HG02610 (cell line): ENCODE measurements at regions not wholly inside any gene's neighbourhood (a gene's known extent, or its start where the extent isn't known, plus 50 kb on each side); places are given as distances from the start of the nearest gene placed in this dataset.
"Not testable (repeated sequence)": the region's sequence is repeated elsewhere in the genome, so short reads cannot be mapped to it uniquely, and the experiment has no call there.

Source experiments
- ATAC-seq: cut with Tn5 transposase; IDR thresholded peaks from one replicate; pipeline ENCODE4 v1.9.1; 2021; ENCODE audit warnings: mild to moderate bottlenecking, moderate library complexity; ENCODE audit not compliant: unreplicated experiment

DNA sequence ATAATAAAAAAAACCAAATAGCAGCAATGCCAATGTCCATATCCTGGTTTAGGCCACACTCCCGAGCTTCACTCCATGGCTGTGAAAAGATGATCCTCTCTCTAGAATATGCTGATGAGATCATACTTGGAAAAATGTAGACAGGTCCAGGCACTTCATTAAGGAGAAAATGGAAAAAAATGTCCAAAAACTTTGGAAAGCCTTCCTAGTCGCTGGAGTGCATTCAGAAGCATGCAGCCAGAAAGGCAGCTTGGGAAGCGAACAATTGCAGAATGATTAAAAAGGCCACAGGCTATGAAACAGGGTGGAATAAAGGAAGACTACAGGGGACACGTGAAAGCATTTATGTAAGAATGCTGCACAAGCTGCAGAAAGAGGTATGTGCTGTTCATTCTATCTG lies 165.6 kb upstream of the HCCS start:
- ATAC-seq = no peak

DNA sequence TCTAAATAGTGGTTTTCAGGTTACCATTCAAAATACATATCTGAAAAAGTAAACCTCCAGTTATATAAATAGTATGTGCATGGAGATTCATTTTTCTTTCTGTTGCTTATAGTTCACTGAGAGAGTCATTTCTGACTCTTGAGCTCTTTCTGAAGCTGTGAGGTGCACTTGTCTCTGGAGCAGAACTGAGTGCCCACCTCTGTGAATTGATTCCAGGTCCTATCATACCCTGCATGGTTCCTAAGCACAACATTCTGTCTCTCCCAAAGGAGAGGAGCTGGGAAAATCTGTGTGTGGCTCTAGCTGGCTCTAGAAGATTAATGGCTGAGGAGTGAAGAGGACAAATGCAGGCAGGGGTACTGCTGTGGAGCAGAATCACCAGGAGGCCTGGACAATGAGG lies 161.6 kb upstream of the HCCS start:
- no peak for ATAC-seq

DNA sequence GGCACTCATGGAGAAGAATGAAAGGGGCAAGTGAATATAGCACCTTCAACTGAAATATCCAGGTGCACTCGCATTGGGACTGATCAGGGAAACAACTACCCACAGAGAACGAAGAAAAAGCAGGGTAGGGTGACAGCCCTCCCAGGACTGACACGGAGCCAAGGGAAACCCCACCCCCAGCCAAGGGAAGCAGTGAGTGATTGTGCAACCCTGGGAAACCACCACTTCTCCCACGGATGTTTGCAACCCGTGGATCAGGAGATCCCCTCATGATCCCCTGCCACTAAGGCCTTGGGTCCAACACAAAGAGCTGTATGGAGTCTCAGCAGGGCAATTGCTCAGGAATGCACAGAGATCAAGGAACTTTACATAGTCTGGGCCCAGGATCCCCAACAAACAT lies 158.5 kb upstream of the HCCS start:
- ATAC-seq = no peak

DNA sequence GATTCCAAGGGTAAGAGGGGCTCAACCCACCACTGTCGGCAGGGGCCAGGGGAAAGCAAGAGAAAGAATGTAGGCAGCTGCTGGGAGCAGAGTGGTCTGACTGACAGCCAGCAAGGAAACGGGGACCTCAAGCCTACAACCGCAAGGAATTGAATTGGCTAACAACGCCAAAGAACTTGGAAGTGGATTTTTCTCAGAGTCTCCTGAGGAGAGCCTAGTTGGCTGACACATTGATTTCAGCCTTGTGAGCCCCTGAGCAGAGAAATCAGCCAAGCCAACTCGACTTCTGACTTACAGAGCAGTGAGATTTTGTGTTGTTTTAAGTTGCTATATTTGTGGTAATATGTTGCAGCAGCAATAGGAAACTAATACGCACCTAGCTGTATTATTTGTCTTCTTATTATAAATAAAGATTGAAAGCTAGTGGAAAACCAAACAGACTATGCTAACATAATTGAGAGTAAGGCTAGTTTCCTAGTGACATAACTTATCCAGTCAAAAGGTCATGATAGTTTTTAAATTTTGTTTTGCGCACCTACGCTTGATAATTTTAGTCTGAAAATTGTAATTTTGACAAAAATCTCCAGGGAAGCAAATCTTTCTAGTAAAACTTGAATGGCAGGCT lies 145.8 kb upstream of the HCCS start:
- ATAC-seq = no peak

DNA sequence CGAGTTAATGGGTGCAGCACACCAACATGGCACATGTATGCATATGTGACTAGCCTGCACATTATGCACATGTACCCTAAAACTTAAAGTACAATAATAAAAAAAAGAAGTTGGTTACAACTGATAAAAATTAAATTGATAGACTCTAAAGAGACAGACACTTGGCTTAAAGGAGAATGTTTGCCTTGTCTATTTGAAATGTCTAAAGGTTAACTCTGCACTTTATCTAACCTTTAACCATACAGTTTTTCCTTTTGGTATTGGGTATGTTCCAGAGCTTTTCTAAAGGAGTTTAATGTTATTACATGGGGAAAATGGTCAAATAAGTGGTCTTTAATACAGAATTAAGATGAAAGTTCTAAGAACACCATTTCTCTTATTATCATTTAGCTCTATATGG lies 145.1 kb upstream of the HCCS start:
- ATAC-seq = no peak

DNA sequence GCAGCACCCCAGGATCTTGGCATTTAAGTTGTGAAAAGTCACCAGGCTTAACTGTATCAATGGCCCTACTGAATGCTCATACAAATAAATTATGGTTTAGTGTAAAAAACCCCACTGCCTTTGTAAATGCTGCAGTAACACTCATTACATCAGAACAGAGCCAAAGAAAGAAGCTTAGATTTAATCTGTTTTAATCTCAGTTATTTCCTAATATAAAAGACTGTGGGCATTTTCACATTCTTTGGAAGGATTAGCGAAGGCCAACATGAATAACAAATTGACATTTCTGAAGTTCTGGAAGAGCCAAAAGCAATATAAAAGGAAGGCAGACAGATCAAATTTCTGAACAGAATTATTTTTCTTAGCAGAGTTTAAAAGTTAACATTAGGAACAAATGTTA lies 140.0 kb upstream of the HCCS start:
- no peak for ATAC-seq

DNA sequence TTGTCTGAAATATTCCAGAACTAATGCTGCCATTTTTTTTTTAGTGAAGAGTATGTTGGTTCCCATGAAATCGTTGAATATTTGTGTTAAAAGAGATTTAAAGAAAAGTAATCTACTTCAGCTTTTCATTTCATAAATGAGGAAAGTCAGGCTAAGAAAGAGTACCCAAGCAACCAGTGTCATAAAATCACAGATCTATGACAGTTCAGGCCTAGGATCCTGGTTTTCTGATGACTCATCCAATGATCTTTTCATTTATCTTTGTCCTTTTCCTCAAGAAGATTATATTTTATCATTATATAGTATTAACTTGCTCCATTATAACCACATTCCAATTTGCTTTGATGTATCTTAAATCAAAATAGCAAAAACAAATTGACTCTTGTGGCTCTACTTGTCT lies 139.4 kb upstream of the HCCS start:
- no peak for ATAC-seq

DNA sequence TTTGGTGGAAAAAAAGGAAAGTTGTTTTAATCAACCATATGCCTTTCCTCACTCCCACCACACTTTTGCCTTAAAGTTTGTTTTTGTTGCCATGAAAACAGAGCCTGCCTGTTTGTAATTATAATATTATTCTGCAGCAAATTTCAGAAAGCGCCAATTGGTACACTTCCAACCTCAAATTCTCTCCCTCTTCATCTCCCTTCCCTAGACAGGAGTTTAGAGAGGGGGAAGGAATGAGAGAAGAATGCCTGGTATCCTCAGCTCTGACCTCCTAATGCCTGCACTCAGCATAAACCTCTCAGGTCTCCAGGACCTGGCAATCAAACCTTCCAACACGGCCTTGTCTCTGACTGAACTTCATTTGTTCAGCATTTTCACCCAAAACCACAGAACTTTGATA lies 138.4 kb upstream of the HCCS start:
- no peak for ATAC-seq

DNA sequence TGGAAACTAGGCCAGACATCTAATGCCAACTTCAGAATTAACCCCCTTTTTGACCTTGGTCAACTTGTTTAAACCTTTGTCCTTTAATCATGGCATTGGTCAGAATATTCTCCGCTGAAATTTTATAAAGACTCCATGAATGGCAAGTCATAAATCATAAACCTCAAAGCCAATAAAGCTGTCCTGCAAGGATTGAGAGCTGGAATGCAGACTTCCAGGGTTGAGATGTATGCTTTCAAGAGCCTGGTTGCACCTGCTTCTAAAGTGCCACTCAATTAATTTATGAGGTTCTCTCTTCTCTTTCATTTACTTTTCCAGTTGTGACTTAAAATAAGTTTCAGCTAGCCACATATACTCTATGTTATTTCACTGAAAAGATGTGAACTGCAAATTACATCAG lies 136.2 kb upstream of the HCCS start:
- ATAC-seq = no peak

DNA sequence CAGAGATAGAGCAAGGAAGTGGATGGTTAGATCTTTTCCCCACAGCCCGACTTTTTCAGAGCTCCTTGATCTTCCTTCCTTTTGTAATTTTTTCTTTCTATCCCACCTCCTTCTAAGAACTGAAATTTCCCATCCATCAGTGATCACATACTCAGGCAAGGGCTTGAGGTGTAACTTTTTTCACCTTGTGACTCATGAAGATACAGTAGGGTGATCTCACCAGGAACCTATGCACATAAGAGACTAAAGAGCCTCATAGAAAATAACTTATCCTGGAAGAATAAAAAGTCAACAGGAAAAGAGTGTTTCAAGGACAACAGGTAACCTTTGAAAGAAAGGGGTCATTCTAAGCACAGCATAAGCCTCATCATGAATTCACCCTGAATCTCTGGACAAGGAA lies 131.2 kb upstream of the HCCS start:
- ATAC-seq = no peak

DNA sequence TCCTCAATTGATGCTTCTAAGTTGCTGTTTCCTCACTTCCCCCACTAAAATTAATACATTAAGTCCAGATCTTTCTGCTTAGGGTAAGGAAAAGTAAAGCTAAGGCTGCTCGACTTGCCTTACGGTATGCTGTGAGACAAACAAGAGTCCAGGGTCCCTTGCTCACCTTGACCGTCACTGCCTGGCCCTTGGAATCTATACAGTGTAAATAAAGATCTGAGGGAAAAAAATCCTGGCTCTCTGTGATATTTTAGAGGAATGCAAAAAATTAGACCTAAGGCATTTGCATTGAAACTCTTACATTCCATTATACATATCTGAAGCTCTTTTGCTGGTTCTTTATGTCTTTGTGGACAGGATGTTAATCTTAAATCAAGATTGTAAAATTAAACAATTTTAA lies 129.6 kb upstream of the HCCS start:
- ATAC-seq = no peak

DNA sequence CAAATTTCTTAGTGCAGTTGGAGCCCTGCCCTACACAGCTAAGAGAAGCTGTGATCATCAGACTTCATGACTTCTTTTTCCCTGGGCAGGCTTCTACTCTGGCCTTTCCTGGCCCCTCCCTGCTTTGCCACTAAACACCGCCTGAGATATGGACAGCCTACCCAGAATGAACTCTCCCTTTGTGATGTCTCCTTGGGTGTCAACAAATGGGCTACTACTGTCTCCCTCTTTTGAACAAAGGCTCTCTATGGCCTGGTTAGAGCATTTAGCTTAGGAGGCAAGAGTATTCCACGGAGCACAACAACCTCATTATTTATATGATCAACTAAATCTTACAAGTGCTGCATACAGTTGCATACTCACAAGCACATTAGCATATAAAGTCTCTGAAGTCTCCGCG lies 127.6 kb upstream of the HCCS start:
- no peak for ATAC-seq

DNA sequence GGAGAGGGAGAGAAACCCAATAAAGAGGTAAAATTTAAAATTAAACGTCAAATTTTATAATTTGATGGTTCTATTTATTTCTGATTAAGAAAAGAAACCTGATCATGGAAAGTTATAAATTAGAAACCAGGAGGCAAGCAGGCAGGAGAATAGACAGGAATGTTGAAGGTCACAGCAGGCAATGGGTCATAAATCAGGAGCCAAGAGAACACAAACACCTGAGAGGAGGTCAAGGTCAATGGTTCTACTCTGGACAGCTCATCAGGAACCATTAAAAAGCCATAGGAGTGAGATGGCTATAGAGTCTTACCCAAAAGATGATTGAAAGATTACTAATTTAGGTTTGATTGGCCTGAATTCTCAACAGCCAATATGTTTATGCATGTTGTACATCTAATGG lies 126.9 kb upstream of the HCCS start:
- no peak for ATAC-seq

DNA sequence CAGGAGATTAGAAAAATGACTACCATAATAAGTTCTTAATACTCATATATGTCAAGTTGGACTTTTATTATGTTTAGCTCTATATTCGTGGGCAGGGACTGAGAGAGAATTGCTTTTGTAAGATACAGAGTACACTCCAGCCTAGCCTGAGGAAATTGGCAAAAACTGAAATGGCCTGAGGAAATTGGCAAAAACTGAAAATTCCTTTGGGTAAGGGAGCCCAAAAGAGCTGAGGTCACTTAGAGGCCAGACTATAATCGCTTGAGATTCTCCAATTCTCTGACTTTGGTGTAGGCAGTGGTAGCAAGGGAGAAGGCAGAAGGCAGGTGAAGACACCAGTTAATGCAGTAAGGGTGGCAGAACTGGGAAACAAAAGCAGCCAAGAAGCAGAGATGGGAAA lies 124.5 kb upstream of the HCCS start:
- no peak for ATAC-seq

DNA sequence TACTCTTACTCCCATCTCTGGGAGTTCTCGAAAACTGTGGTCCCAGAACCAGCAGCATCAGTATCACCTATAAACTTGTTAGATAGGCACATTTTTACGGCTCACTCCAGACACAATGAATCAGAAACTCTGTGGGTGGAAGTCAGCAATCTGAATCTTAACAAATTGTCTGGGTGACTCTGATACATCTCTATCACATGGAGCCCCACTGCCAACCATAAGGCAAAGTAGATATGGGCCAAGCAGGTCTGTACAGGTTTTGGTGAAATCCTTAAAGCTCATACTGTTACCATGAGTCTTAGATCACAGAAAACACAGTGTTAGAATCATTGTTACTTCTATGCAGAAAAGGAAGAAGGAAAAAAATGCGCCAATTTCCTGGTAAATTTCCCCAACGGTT lies 122.5 kb upstream of the HCCS start:
- no peak for ATAC-seq

DNA sequence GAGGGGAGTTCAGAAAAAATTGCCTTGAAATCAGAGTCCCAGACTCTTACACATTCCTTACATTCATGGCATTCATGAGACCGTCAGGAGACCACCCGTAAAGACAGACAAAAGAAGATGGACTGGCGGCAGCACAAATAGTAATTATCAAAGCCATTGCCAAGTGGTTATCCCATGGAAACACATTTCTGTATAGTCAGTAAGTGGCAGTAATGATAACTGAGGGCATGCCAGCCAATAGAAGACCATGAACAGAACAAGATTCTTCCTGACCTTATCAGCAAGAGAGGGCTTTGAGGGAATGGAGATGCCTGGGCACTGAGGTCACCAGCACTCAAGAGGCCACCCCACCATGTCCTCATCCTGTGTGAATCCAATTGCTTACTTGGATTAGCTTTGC lies 121.7 kb upstream of the HCCS start:
- ATAC-seq = no peak

DNA sequence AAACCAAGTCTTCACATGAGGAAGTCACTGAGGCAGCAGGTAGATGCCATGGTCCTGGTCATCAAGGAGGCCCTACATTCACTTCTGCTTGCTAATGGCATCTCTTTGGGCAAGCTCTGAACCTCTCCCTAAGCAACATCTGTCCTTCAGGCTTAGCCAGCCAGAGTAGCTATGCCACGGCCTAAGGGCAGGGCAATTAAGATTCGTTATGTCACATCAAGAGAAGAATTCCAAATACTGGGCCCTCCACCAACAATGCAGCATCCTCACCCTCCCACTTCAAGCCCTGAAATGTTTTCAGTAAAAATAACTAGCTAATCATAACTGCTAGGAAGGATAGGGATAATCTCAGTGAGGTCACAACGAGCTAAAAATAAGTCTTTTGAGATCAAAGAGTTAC lies 120.7 kb upstream of the HCCS start:
- ATAC-seq = no peak

DNA sequence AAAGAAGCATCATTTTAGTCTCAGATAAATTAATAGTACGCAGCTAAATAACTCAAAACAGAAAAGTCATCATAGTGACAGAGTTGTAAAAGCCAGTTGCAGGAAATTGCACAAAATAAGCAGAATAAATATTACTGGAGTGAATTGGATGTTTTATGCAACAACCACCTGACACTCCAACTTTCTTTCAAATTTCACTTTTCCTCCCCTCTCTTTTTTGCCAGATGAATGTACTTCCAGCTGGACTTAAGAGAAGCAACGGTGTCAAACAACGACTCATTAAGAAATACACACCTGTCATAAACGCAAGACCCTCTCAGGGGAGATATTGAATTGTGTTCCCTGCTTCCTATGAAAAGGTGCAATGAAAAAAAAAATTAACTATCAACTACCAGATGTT lies 120.2 kb upstream of the HCCS start:
- no peak for ATAC-seq

DNA sequence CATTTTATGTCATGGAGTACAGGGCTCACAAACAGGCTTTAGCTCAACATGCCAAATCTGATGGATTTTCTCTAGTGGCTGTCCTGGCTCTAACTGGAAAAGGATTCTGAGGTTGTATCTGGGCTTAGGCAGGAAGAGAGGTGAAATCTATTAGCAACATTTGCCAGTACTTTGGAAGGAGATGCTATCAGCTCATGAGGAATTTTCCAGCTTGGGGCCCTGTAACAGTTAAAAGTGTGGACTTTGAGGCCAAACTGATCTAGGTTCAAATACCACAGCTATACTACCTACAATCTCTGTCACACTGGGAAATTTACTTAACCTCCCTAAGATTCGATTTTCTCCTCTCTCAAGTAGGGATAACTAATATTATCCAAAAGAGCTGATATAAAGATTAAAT lies 119.0 kb upstream of the HCCS start:
- no peak for ATAC-seq

DNA sequence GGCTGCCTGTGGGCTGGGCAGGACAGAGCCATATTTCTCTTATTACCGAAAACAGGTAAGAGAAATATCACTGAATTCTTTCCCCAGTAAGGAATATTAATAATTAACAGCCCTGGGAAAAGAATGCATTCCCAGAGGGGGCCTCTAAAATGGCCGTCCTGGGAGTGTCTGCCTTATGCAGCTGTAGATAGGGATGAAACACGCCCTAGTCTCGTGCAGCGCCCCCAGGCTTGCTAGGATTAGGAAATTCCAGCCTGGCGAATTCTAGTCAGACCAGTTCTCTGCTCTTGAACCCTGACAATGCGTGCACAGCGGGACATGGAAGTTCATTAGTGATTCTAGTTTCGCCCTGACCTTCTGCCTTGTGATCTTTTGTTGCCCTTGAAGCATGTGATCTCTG lies 104.1 kb upstream of the HCCS start:
- ATAC-seq = not testable (repeated sequence)

DNA sequence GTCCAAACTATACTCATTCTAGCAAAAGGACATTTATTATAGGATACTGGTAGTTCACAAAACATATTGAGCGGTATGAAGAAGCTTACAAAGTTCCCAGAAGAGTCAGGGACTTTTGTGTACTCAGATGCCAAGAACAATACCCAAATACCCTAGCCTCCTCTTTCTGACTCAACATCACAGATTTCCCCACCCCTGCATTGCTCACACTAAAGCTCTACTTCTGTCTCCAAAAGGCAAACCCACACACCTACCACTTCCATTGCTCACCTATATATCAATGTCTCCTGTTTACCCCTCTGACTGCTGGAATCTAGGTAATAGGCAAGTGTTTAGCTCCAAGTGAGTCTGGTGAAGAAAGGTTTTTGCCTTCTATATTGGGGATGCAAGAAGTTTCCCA lies 100.7 kb upstream of the HCCS start:
- no peak for ATAC-seq

DNA sequence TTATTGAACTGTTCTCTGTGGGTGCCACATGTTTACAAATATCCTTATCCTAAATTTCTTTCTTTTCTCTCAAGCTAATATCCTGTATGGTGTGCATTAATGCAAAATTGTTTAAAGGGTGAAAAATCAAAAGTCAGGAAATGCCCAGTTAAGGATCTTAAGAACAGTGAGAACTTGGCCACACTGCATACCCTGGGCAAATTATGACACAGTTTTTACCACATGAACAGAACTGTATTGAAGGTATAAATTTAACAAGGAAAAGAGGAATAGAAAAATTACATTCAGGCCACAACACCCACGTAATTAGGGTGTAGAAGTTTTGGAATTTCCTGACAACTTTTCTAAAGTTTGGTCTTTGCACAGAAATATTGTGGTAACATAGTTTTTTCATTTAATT lies 94.4 kb upstream of the HCCS start:
- ATAC-seq = no peak

DNA sequence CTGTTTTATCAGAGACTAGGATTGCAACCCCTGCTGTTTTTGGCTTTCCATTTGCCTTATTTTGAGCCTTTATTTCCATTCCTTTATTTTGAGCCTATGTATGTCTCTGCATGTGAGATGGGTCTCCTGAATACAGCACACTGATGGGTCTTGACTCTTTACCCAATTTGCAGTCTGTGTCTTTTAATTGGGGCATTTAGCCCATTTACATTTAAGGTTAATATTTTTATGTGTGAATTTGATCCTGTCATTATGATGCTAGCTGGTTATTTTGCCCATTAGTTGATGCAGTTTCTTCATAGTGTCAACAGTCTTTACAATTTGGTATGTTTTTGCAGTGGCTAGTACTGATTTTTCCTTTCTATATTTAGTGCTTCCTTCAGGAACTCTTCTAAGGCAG lies 88.5 kb upstream of the HCCS start:
- not testable (repeated sequence) for ATAC-seq

DNA sequence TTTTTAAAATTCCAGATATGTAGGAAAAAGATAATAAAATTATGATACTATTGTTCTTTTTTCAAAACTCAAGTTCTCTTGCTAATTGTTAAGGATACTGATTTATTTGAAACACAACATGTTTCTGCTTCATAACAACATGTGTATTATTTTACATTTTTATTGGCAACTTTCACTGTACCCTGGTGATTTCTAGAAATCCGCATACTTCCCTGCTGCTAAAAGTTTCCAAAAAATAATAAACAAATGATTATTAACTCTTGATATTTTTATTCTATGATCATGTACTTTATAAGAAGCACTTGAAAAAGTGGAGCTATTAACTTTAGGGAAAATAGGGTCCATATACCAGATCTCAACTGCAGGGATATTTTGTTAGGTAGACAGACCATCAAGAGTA lies 71.2 kb upstream of the HCCS start:
- ATAC-seq = no peak
